Sigmoid colon (tissue), 4 donors: ENCODE measurements at regions not wholly inside any gene's neighbourhood (a gene's known extent, or its start where the extent isn't known, plus 50 kb on each side); places are given as distances from the start of the nearest gene placed in this dataset.

Source experiments
- CTCF ChIP-seq, 4 experiments: fragments of 450-650 bp in 3 of 4; fragments of 200-600 bp in 1 of 4; IDR thresholded peaks; one replicate each; pipeline ENCODE4 v1.5.1; 2016 to 2019; ENCODE audit warnings: antibody characterized with exemption in 4 of 4, mild to moderate bottlenecking in 3 of 4, moderate library complexity in 2 of 4
- EP300 ChIP-seq, 4 donors: sonication (generic); formaldehyde crosslinking; IDR thresholded peaks; one replicate each; pipeline ENCODE4 v1.6.1; 2017; ENCODE audit warnings: antibody characterized with exemption in 4 of 4
- POLR2A ChIP-seq, 2 donors: fragments of 450-650 bp; IDR thresholded peaks; one replicate each; pipeline ENCODE4 v1.6.1; 2016; ENCODE audit warnings: antibody characterized with exemption in 2 of 2, mild to moderate bottlenecking in 2 of 2, moderate library complexity in 2 of 2
- POLR2AphosphoS5 ChIP-seq, 4 donors: sonication (generic); formaldehyde crosslinking; IDR thresholded peaks; one replicate each; pipeline ENCODE4 v1.6.1; 2017; ENCODE audit warnings: antibody characterized with exemption in 4 of 4

- no peak for TF ChIP-seq EP300 (IDR thresholded peaks at IDR 0.05)
- no peak for TF ChIP-seq POLR2A (IDR thresholded peaks at IDR 0.05)
- TF ChIP-seq CTCF (IDR thresholded peaks at IDR 0.05): no peak
- TF ChIP-seq POLR2AphosphoS5 (IDR thresholded peaks at IDR 0.05): no peak
Observed at GRCh38 chrX:117400839-117401238, 715.8 kb downstream of the KLHL13 start.
